ENCODE measurements at regions not wholly inside any gene's neighbourhood (a gene's known extent, or its start where the extent isn't known, plus 50 kb on each side); places are given as distances from the start of the nearest gene placed in this dataset.
"Not testable (repeated sequence)": the region's sequence is repeated elsewhere in the genome, so short reads cannot be mapped to it uniquely, and the experiment has no call there.

- DNase-seq: peak in 1 of 2 experiments; percentile 16
These were observed 267.6 kb upstream of the ID4 start for GRCh38 chr6:19569563-19569962.

- DNase-seq: no peak
These were observed 266.0 kb upstream of the ID4 start for GRCh38 chr6:19571176-19571575.

GRCh38 chr6:19578481-19578880 lies 258.7 kb upstream of the ID4 start:
- no peak for DNase-seq

GRCh38 chr6:19584207-19584606 lies 253.0 kb upstream of the ID4 start:
- DNase-seq: not testable (repeated sequence)

- no peak for DNase-seq
These were observed 249.8 kb upstream of the ID4 start for GRCh38 chr6:19587238-19587942.

GRCh38 chr6:19590501-19591131 lies 246.6 kb upstream of the ID4 start:
- no peak for DNase-seq

GRCh38 chr6:19597809-19598320 lies 239.3 kb upstream of the ID4 start:
- DNase-seq: no peak

- DNase-seq: no peak
These were observed 237.2 kb upstream of the ID4 start for GRCh38 chr6:19599796-19600464.

GRCh38 chr6:19602434-19603013 lies 234.6 kb upstream of the ID4 start:
- no peak for DNase-seq

GRCh38 chr6:19603721-19604120 lies 233.4 kb upstream of the ID4 start:
- no peak for DNase-seq

GRCh38 chr6:19605624-19606023 lies 231.5 kb upstream of the ID4 start:
- DNase-seq: peak; percentile 4 to 5

- no peak for DNase-seq
These were observed 228.6 kb upstream of the ID4 start for GRCh38 chr6:19608546-19608945.

GRCh38 chr6:19609972-19610641 lies 227.1 kb upstream of the ID4 start:
- no peak for DNase-seq

GRCh38 chr6:19612672-19613466 lies 224.3 kb upstream of the ID4 start:
- not testable (repeated sequence) for DNase-seq

GRCh38 chr6:19613678-19614077 lies 223.5 kb upstream of the ID4 start:
- no peak for DNase-seq

GRCh38 chr6:19616022-19616421 lies 221.1 kb upstream of the ID4 start:
- DNase-seq: no peak

GRCh38 chr6:19632230-19632629 lies 204.9 kb upstream of the ID4 start:
- DNase-seq: no peak

- no peak for DNase-seq
These were observed 204.4 kb upstream of the ID4 start for GRCh38 chr6:19632786-19633185.

- no peak for DNase-seq
These were observed 201.4 kb upstream of the ID4 start for GRCh38 chr6:19635728-19636127.

GRCh38 chr6:19637010-19637409 lies 200.2 kb upstream of the ID4 start:
- DNase-seq: no peak

GRCh38 chr6:19638931-19639330 lies 198.2 kb upstream of the ID4 start:
- DNase-seq: no peak

GRCh38 chr6:19643287-19643686 lies 193.9 kb upstream of the ID4 start:
- no peak for DNase-seq

Data from NCI-H2081 (cell line).